WTC11 (cell line): ENCODE measurements at regions not wholly inside any gene's neighbourhood (a gene's known extent, or its start where the extent isn't known, plus 50 kb on each side); places are given as distances from the start of the nearest gene placed in this dataset.

Experiments used
- CTCF ChIP-seq: fragments of 200-600 bp; IDR thresholded peaks from 2 replicates; pipeline ENCODE4 v1.8.0; 2022; ENCODE audit warnings: antibody characterized with exemption
- IRF2 ChIP-seq: sonication (generic); formaldehyde crosslinking; IDR thresholded peaks from 2 replicates; pipeline ENCODE4 v1.8.0; 2022; ENCODE audit warnings: low read depth, missing genetic modification reagents, borderline replicate concordance
- SP1 ChIP-seq: sonication (generic); formaldehyde crosslinking; conservative IDR thresholded peaks from 2 replicates; pipeline ENCODE4 v1.8.1; 2022; ENCODE audit warnings: missing genetic modification reagents
- ZBTB43 ChIP-seq: sonication (generic); formaldehyde crosslinking; IDR thresholded peaks from 2 replicates; pipeline ENCODE4 v1.8.1; 2023; ENCODE audit warnings: mild to moderate bottlenecking, missing genetic modification reagents
- TF ChIP-seq, protein P1 (sequence below): sonication (generic); formaldehyde crosslinking; IDR thresholded peaks from 2 replicates; pipeline ENCODE4 v1.8.1; 2023; ENCODE audit warnings: mild to moderate bottlenecking, moderate library complexity, missing genetic modification reagents
- TF ChIP-seq, protein P2 (sequence below): sonication (generic); formaldehyde crosslinking; IDR thresholded peaks from 2 replicates; pipeline ENCODE4 v1.8.0; 2022; ENCODE audit warnings: mild to moderate bottlenecking, missing genetic modification reagents

GRCh38 chr2:114113518-114113917 lies 223.6 kb downstream of the ACTR3 start:
- TF ChIP-seq IRF2 (CRISPR knock-in tag), result no peak
- TF ChIP-seq CTCF, result no peak
- no peak for TF ChIP-seq ZBTB43
- TF ChIP-seq, protein P1, sequence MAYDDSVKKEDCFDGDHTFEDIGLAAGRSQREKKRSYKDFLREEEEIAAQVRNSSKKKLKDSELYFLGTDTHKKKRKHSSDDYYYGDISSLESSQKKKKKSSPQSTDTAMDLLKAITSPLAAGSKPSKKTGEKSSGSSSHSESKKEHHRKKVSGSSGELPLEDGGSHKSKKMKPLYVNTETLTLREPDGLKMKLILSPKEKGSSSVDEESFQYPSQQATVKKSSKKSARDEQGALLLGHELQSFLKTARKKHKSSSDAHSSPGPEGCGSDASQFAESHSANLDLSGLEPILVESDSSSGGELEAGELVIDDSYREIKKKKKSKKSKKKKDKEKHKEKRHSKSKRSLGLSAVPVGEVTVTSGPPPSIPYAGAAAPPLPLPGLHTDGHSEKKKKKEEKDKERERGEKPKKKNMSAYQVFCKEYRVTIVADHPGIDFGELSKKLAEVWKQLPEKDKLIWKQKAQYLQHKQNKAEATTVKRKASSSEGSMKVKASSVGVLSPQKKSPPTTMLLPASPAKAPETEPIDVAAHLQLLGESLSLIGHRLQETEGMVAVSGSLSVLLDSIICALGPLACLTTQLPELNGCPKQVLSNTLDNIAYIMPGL, result no peak
- TF ChIP-seq, protein P2, sequence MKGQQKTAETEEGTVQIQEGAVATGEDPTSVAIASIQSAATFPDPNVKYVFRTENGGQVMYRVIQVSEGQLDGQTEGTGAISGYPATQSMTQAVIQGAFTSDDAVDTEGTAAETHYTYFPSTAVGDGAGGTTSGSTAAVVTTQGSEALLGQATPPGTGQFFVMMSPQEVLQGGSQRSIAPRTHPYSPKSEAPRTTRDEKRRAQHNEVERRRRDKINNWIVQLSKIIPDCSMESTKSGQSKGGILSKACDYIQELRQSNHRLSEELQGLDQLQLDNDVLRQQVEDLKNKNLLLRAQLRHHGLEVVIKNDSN, result no peak
- TF ChIP-seq SP1 (CRISPR knock-in tag), result no peak
